ENCODE measurements at regions not wholly inside any gene's neighbourhood (a gene's known extent, or its start where the extent isn't known, plus 50 kb on each side); places are given as distances from the start of the nearest gene placed in this dataset.

DNA sequence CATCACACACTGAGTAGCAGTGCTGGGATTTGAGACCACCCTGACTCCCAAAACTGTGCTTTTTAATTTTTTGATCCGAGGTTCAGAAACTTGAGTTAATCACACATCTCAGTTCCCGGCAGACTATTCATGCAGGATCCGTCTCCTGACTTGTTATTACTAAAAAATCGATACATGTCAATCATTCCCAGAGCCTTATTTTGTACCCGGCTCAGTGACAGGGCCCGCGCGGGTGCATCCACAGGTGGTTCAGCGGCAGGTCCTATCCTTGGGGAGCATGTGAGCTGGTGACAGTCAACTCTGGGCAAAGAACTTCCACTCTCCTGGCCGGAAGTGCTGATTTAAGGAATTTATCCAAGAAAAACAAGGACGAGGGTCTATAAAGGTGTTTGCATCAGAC is 95.9 kb upstream of the MVB12B start:
- Mint-ChIP-seq H3K27me3 (peaks cover 28% of the 10 kb centered on the region), H3K4me3 (no peak overlapping the region), H3K9me3 (no peaks in the 10 kb centered on the region), H3K27ac (no peak overlapping the region), H3K36me3 (no peaks in the 10 kb centered on the region), H3K4me1 (ENCODE audit: unreplicated experiment) (peaks cover 6% of the 10 kb centered on the region)
- TF ChIP-seq, protein P1, sequence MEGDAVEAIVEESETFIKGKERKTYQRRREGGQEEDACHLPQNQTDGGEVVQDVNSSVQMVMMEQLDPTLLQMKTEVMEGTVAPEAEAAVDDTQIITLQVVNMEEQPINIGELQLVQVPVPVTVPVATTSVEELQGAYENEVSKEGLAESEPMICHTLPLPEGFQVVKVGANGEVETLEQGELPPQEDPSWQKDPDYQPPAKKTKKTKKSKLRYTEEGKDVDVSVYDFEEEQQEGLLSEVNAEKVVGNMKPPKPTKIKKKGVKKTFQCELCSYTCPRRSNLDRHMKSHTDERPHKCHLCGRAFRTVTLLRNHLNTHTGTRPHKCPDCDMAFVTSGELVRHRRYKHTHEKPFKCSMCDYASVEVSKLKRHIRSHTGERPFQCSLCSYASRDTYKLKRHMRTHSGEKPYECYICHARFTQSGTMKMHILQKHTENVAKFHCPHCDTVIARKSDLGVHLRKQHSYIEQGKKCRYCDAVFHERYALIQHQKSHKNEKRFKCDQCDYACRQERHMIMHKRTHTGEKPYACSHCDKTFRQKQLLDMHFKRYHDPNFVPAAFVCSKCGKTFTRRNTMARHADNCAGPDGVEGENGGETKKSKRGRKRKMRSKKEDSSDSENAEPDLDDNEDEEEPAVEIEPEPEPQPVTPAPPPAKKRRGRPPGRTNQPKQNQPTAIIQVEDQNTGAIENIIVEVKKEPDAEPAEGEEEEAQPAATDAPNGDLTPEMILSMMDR (conservative IDR thresholded peaks at IDR 0.05), result no peak
- DNase-seq (ENCODE audit: extremely low spot score, unreplicated experiment), result no peak

DNA sequence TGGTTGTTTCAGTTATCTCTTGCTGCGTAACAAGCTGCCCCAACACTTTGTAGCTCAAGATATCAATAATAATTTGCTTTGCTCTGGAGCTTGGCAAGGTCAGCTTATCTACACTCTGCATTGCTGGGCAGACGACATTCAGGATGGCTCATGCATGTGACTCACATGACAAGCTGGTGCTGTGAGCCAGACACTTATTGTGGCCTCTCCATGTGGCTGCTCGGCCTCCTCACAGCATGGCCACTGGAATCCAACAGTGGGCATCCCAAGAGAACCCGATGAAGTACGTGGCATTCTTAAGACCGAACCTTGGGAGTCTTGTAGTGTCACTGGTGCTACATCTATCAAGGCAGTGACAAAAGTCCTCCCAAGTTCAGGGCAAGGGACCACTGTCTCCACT is 94.2 kb upstream of the MVB12B start:
- no peak for DNase-seq (ENCODE audit: extremely low spot score, unreplicated experiment)
- Mint-ChIP-seq H3K4me1 (ENCODE audit: unreplicated experiment) (peaks cover 6% of the 10 kb centered on the region), H3K36me3 (no peaks in the 10 kb centered on the region), H3K9me3 (no peaks in the 10 kb centered on the region), H3K27me3 (peaks cover 19% of the 10 kb centered on the region), H3K4me3 (no peak overlapping the region), H3K27ac (no peak overlapping the region)
- TF ChIP-seq, protein P1 (conservative IDR thresholded peaks at IDR 0.05), result no peak

DNA sequence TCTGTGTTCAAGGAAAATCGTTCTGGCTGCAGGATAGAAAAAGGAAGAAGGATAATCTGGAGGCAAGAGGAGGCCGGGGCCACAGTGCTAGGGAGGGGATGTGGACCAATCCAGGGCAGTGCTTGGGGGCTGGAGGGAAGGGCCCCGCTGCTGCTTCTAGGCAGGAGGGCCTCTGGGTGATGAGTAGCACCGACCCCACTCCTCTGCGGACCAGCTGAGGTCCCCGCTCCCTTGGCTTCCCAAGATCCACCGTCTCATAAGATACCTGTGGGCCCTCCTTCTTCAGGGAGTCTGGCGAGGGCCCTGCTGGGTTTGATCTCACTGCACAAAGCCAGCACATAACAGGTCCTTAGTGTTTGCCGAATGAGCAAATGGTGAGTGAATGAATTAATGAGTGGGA is 93.5 kb upstream of the MVB12B start:
- Mint-ChIP-seq H3K9me3 (peaks cover under 1% of the 10 kb centered on the region), H3K36me3 (no peaks in the 10 kb centered on the region), H3K4me3 (no peak overlapping the region), H3K27me3 (peaks cover 15% of the 10 kb centered on the region), H3K4me1 (ENCODE audit: unreplicated experiment) (peaks cover 6% of the 10 kb centered on the region), H3K27ac (no peak overlapping the region)
- TF ChIP-seq, protein P1 (conservative IDR thresholded peaks at IDR 0.05), result no peak
- DNase-seq (ENCODE audit: extremely low spot score, unreplicated experiment), result no peak

DNA sequence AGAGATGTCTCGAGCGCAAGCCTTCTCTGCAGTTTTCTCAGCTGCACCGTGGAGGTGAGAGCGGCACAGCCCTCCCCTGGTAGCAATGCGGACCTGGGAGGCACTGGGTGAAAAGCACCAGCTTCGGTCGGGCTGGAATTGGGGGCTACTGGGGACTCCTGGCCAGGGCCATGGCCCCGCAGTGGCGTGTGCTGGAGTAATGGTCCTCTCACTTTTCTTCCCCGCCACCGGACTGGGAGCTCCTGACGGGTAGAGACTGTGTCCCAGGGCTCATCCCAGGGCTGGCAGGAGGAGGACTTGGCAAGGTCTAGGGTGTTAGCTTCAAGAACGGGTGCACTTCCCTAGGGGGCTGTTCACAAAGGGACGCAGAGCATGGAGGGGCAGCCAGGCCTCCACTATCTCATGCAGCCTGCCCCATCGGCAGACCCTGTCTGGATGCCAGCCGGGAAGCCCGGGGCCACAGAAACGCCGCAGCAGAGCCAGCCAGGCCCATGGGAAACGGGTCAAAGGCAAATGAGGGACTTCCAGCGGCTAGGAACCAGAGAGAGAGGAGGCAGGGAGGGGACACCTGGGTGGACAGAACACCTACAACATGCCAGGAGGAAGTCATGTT is 92.6 kb upstream of the MVB12B start:
- no peaks in the 10 kb centered on the region for H3K4me1 Mint-ChIP-seq (ENCODE audit: unreplicated experiment)
- H3K36me3 Mint-ChIP-seq, result no peaks in the 10 kb centered on the region
- TF ChIP-seq, protein P1 (conservative IDR thresholded peaks at IDR 0.05), result no peak
- DNase-seq (ENCODE audit: extremely low spot score, unreplicated experiment), result no peak
- no peak overlapping the region for H3K27ac Mint-ChIP-seq
- H3K27me3 Mint-ChIP-seq, result peaks cover 15% of the 10 kb centered on the region
- H3K4me3 Mint-ChIP-seq, result no peak overlapping the region
- H3K9me3 Mint-ChIP-seq, result peaks cover 5% of the 10 kb centered on the region

DNA sequence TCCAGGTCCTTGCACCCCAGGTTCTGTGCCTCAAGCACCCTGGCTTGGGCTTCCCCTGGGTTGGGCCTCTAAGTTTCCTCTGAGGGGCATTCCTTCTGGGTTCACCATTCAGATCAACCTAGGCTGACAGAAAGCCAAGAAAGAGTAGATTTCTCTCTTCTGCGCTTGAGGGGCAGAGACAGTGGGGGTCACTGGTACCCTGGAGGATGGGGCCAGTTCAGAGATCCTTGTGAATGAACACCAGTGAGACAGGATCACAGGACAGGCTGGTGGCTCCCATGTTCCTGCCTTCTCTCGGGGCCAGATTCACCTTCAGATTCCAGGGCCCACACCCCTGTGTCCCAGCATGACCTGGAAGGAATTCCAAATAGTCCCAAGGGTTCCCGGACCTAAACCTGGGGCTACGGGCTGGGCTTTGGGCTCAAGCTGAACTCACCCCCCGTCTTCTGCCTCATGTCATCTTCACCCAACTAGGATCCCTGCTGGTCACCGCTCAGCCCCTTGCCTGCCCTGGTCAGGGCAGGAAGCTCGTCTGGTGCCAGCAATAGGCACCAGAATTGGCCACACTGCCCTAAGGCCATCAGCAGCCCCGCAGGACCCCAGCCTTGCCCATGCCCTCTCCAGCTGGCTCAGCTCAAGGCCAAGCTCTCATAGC is 91.8 kb upstream of the MVB12B start:
- TF ChIP-seq, protein P1 (conservative IDR thresholded peaks at IDR 0.05), result no peak
- Mint-ChIP-seq H3K4me1 (ENCODE audit: unreplicated experiment) (no peaks in the 10 kb centered on the region), H3K9me3 (peaks cover 5% of the 10 kb centered on the region), H3K27me3 (peaks cover 14% of the 10 kb centered on the region), H3K36me3 (no peaks in the 10 kb centered on the region), H3K4me3 (no peak overlapping the region), H3K27ac (no peak overlapping the region)
- DNase-seq (ENCODE audit: extremely low spot score, unreplicated experiment), result no peak
